Mammary epithelial cell (primary cell): ENCODE measurements at regions not wholly inside any gene's neighbourhood (a gene's known extent, or its start where the extent isn't known, plus 50 kb on each side); places are given as distances from the start of the nearest gene placed in this dataset.

ENCODE experiments used
- CTCF ChIP-seq, 2 donors: IDR thresholded peaks in 1 of 2; conservative IDR thresholded peaks in 1 of 2; 2 replicates each; pipeline ENCODE4 v1.5.1; 2011 to 2012; ENCODE audit warnings: inconsistent platforms in 2 of 2, low read length in 2 of 2, mild to moderate bottlenecking in 2 of 2, control low read depth in 1 of 2, low read depth in 1 of 2; ENCODE audit not compliant: insufficient read depth in 1 of 2; ENCODE audit errors: extremely low read depth in 1 of 2
- EZH2 ChIP-seq: IDR thresholded peaks from 2 replicates; pipeline ENCODE4 v1.6.1; 2012; ENCODE audit warnings: low read length, inconsistent platforms, borderline replicate concordance

GRCh38 chr3:80239301-80239700 is 471.5 kb upstream of the ROBO1 start:
- TF ChIP-seq EZH2 (no peak), CTCF (conservative IDR thresholded peaks at IDR 0.05 in 1 of 2, IDR thresholded peaks at IDR 0.05 in 1 of 2; ENCODE audit: extremely low read depth in 1 of 2, insufficient read depth in 1 of 2, low read depth in 1 of 2, low read length in 2 of 2) (no peak)
